SJSA1 (cell line): ENCODE measurements at regions not wholly inside any gene's neighbourhood (a gene's known extent, or its start where the extent isn't known, plus 50 kb on each side); places are given as distances from the start of the nearest gene placed in this dataset.
A peak's percentile ranks its signal among the peaks of the same experiment; 100 is the strongest.

Source experiments
- DNase-seq, 2 experiments: peaks; one replicate each; pipeline ENCODE4 v3.0.0-alpha.2; 2015 to 2020; ENCODE audit warnings: low spot score in 2 of 2, low read depth in 1 of 2
- H3K27ac ChIP-seq: fragments of 250-450 bp; sonication (Bioruptor Pico); 2 replicates; pipeline ENCODE4 v1.5.1; 2020; ENCODE audit warnings: mild to moderate bottlenecking, moderate library complexity
- H3K27me3 ChIP-seq: fragments of 250-450 bp; sonication (Bioruptor Pico); replicated peaks from 2 replicates; pipeline ENCODE4 v1.5.1; 2020; ENCODE audit warnings: mild to moderate bottlenecking, moderate library complexity
- H3K36me3 ChIP-seq: fragments of 250-450 bp; sonication (Bioruptor Pico); 2 replicates; pipeline ENCODE4 v1.5.1; 2020; ENCODE audit warnings: mild to moderate bottlenecking
- H3K4me1 ChIP-seq: fragments of 250-450 bp; sonication (Bioruptor Pico); replicated peaks from 2 replicates; pipeline ENCODE4 v1.6.1; 2021; ENCODE audit warnings: mild to moderate bottlenecking
- H3K4me3 ChIP-seq: fragments of 250-450 bp; sonication (Bioruptor Pico); 2 replicates; pipeline ENCODE4 v1.5.1; 2020; ENCODE audit warnings: mild to moderate bottlenecking
- H3K9me3 ChIP-seq: fragments of 250-450 bp; sonication (Bioruptor Pico); replicated peaks from 2 replicates; pipeline ENCODE4 v1.5.1; 2020; ENCODE audit warnings: mild to moderate bottlenecking

DNA sequence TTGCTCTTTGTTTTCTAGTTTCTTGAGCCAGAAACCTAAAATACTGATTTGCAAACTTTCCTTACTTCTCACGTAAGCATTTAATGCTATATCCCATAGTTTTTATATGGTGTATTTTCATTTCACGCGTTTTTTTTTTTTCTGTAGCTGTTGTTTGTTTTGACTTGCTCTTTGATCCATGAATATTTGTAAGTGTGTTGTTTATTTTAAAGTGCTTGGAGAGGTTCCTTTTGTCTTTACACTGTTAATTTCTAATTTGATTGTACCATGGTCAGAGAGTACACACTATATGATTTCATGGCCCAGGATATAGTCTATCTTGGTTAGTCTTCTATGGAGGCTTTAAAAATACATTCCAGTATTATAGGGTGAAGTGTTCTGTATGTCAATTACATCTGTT lies 84.8 kb upstream of the RNF217 start:
- no peak overlapping the region for H3K4me3 ChIP-seq
- no peak overlapping the region for H3K27ac ChIP-seq
- DNase-seq: no peak
- H3K27me3 ChIP-seq: no peaks in the 10 kb centered on the region
- no peaks in the 10 kb centered on the region for H3K36me3 ChIP-seq
- no peaks in the 10 kb centered on the region for H3K9me3 ChIP-seq
- H3K4me1 ChIP-seq: peaks cover 8% of the 10 kb centered on the region; the same call in 1 of the 2 replicates

GRCh38 chr6:124879110-124879991 lies 82.9 kb upstream of the RNF217 start:
- no peaks in the 10 kb centered on the region for H3K36me3 ChIP-seq
- H3K4me3 ChIP-seq: no peak overlapping the region
- no peak for DNase-seq
- H3K27me3 ChIP-seq: no peaks in the 10 kb centered on the region
- no peaks in the 10 kb centered on the region for H3K9me3 ChIP-seq
- H3K4me1 ChIP-seq: peaks cover 12% of the 10 kb centered on the region; the same call in 1 of the 2 replicates
- H3K27ac ChIP-seq: no peak overlapping the region

GRCh38 chr6:124879992-124880355 lies 82.3 kb upstream of the RNF217 start:
- DNase-seq: no peak
- H3K27ac ChIP-seq: no peak overlapping the region

GRCh38 chr6:124881898-124882578 lies 80.2 kb upstream of the RNF217 start:
- Histone ChIP-seq H3K9me3 (no peaks in the 10 kb centered on the region), H3K4me1 (peaks cover 17% of the 10 kb centered on the region; the same call in 1 of the 2 replicates), H3K36me3 (no peaks in the 10 kb centered on the region), H3K4me3 (no peak overlapping the region), H3K27ac (no peak overlapping the region), H3K27me3 (no peaks in the 10 kb centered on the region)
- no peak for DNase-seq

More at GRCh38 chr6:124879992-124880355, 82.3 kb upstream of the RNF217 start:
- Histone ChIP-seq H3K4me3 (no peak overlapping the region), H3K27me3 (no peaks in the 10 kb centered on the region), H3K9me3 (no peaks in the 10 kb centered on the region), H3K4me1 (peaks cover 12% of the 10 kb centered on the region; the same call in 1 of the 2 replicates), H3K36me3 (no peaks in the 10 kb centered on the region)

DNA sequence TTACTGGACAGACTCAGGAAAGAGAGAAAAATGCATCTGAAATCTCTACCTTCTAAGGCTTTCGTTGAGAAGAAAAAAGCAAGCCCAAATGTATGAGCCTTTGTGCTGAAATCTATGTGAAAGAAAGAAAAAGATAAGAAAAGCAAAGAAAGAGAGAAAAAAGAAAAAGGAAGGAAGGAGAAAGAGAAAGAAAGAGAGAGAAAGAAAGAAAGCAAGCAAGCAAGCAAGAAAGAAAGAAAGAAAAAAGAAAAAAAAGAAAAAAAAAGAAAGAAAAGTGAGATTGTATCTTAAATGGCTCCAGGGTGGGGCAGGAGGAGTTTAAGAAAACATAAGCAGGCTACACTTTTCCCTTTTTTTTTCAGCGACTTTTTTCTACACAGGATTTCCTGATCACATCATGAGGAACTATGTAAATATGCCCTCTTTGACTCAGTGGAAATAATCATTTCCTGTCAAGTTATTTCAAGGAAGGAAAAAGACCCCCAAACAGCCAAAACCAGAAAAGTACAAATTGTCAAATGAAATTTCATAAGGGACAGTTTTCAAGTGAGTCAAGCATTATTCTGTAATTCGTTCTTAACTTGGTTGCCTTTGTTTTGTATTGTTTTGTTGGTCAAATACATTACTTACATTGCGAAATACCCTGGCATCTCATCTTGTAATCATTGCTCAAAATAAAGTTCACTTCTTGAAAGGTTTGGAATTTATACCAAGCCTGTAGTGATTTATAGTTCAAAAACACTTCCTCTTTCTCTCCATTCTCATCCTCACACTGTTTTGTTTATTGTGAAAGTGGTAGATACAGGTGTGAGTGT lies 79.5 kb upstream of the RNF217 start:
- H3K27me3 ChIP-seq: no peaks in the 10 kb centered on the region
- peaks cover 17% of the 10 kb centered on the region; the same call in 1 of the 2 replicates for H3K4me1 ChIP-seq
- H3K27ac ChIP-seq: no peak overlapping the region
- DNase-seq: peak in 1 of 2 experiments; percentile 9
- no peaks in the 10 kb centered on the region for H3K36me3 ChIP-seq
- no peaks in the 10 kb centered on the region for H3K9me3 ChIP-seq
- H3K4me3 ChIP-seq: no peak overlapping the region

GRCh38 chr6:124885171-124885570 lies 77.1 kb upstream of the RNF217 start:
- DNase-seq: no peak

GRCh38 chr6:124887872-124888580 lies 74.2 kb upstream of the RNF217 start:
- Histone ChIP-seq H3K27ac (no peak overlapping the region), H3K4me3 (no peak overlapping the region), H3K9me3 (no peaks in the 10 kb centered on the region), H3K36me3 (no peaks in the 10 kb centered on the region), H3K4me1 (peaks cover 14% of the 10 kb centered on the region), H3K27me3 (no peaks in the 10 kb centered on the region)
- DNase-seq: no peak

More at GRCh38 chr6:124885171-124885570, 77.1 kb upstream of the RNF217 start:
- no peak overlapping the region for H3K27ac ChIP-seq
- no peaks in the 10 kb centered on the region for H3K36me3 ChIP-seq
- no peak overlapping the region for H3K4me3 ChIP-seq
- H3K4me1 ChIP-seq: peaks cover 26% of the 10 kb centered on the region
- H3K9me3 ChIP-seq: no peaks in the 10 kb centered on the region
- H3K27me3 ChIP-seq: no peaks in the 10 kb centered on the region

GRCh38 chr6:124888581-124889371 lies 73.5 kb upstream of the RNF217 start:
- Histone ChIP-seq H3K4me3 (no peak overlapping the region), H3K4me1 (peaks cover 14% of the 10 kb centered on the region), H3K27me3 (no peaks in the 10 kb centered on the region), H3K36me3 (no peaks in the 10 kb centered on the region), H3K9me3 (no peaks in the 10 kb centered on the region), H3K27ac (no peak overlapping the region)
- DNase-seq: peak in 1 of 2 experiments; percentile 6

- Histone ChIP-seq H3K4me3 (no peak overlapping the region), H3K36me3 (no peaks in the 10 kb centered on the region), H3K27ac (no peak overlapping the region), H3K27me3 (no peaks in the 10 kb centered on the region), H3K4me1 (no peaks in the 10 kb centered on the region), H3K9me3 (no peaks in the 10 kb centered on the region)
- no peak for DNase-seq
Measured at GRCh38 chr6:124901084-124901483, 61.2 kb upstream of the RNF217 start.

DNA sequence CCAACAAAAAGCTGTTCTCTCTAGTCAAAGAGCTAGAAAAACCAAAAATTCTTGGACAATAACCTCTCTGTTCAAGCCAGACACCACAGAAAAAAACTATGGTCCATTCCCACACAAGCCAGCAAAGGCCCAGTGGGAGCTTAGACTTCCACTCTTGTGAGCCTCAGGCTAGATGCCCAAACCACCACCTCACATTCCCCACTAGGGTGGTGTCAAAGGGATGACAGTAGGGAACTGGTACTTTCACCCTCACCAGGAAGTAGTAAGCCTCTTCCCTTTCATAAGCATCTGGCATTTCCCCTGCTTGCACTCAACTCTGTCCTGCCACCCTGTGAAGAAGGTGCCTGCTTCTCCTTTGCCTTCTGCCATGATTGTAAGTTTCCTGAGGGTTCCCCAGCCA lies 58.4 kb upstream of the RNF217 start:
- no peak for DNase-seq
- Histone ChIP-seq H3K27ac (no peak overlapping the region), H3K9me3 (no peaks in the 10 kb centered on the region), H3K27me3 (no peaks in the 10 kb centered on the region), H3K4me3 (no peak overlapping the region), H3K36me3 (no peaks in the 10 kb centered on the region), H3K4me1 (no peaks in the 10 kb centered on the region)

DNA sequence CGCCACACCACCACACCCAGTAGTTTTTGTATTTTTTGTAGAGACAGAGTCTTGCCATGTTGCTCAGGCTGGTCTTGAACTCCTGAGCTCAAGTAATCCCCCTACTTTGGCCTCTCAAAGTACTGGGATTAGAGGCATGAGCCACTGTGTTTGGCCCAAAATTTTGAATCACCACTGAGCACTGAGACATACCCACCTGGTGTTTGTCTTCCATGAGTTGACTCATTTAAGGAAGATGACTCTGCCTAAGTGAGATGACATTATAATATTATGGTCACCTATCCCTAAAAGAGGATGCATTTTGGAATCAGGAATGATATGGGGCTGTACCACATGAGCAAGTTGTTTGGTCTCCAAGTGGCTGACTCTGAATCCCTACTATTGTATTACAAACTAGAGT lies 54.6 kb upstream of the RNF217 start:
- no peak for DNase-seq
- Histone ChIP-seq H3K4me1 (no peaks in the 10 kb centered on the region), H3K9me3 (no peaks in the 10 kb centered on the region), H3K36me3 (no peaks in the 10 kb centered on the region), H3K27me3 (no peaks in the 10 kb centered on the region), H3K4me3 (no peak overlapping the region), H3K27ac (no peak overlapping the region)
